Type B pancreatic cell (in vitro differentiated cells): ENCODE measurements at regions not wholly inside any gene's neighbourhood (a gene's known extent, or its start where the extent isn't known, plus 50 kb on each side); places are given as distances from the start of the nearest gene placed in this dataset.

ENCODE experiments used
- DNase-seq: peaks from one replicate; pipeline ENCODE4 v3.0.0; 2021; ENCODE audit warnings: mixed read lengths; ENCODE audit not compliant: unreplicated experiment; ENCODE audit errors: extremely low spot score
- H3K27ac Mint-ChIP-seq: 2 replicates; pipeline ENCODE4 v1.8.0; 2021; ENCODE audit warnings: mild to moderate bottlenecking, mixed read lengths
- H3K27me3 Mint-ChIP-seq: 2 replicates; pipeline ENCODE4 v1.8.0; 2021; ENCODE audit warnings: mixed read lengths
- H3K36me3 Mint-ChIP-seq: 2 replicates; pipeline ENCODE4 v1.8.0; 2021; ENCODE audit warnings: mixed read lengths
- H3K4me1 Mint-ChIP-seq: one replicate; pipeline ENCODE4 v1.8.0; 2021; ENCODE audit warnings: mixed read lengths; ENCODE audit not compliant: unreplicated experiment
- H3K4me3 Mint-ChIP-seq: 2 replicates; pipeline ENCODE4 v1.8.0; 2021; ENCODE audit warnings: mild to moderate bottlenecking, mixed read lengths
- H3K9me3 Mint-ChIP-seq: 2 replicates; pipeline ENCODE4 v1.8.0; 2021; ENCODE audit warnings: mixed read lengths
- CTCF ChIP-seq: fragments of 200-600 bp; sonication (generic); conservative IDR thresholded peaks from 2 replicates; pipeline ENCODE4 v1.5.0; 2021; ENCODE audit warnings: antibody characterized with exemption, mild to moderate bottlenecking

GRCh38 chr2:65919550-65920188 is 487.3 kb upstream of the SPRED2 start:
- H3K36me3 Mint-ChIP-seq: no peaks in the 10 kb centered on the region
- TF ChIP-seq CTCF: peak; percentile 53
- no peak for DNase-seq
- H3K4me3 Mint-ChIP-seq: peak overlapping the region; percentile 42
- no peaks in the 10 kb centered on the region for H3K9me3 Mint-ChIP-seq
- peaks cover 9% of the 10 kb centered on the region for H3K4me1 Mint-ChIP-seq
- no peaks in the 10 kb centered on the region for H3K27me3 Mint-ChIP-seq
- peak overlapping the region; percentile 81 for H3K27ac Mint-ChIP-seq

GRCh38 chr2:65918760-65919187 is 486.4 kb upstream of the SPRED2 start:
- Mint-ChIP-seq H3K36me3 (no peaks in the 10 kb centered on the region), H3K27ac (peak overlapping the region; percentile 81), H3K27me3 (no peaks in the 10 kb centered on the region), H3K4me3 (no peak overlapping the region), H3K9me3 (no peaks in the 10 kb centered on the region), H3K4me1 (peaks cover 13% of the 10 kb centered on the region)
- TF ChIP-seq CTCF: no peak
- DNase-seq: no peak

- H3K36me3 Mint-ChIP-seq: no peaks in the 10 kb centered on the region
- no peak for TF ChIP-seq CTCF
- no peaks in the 10 kb centered on the region for H3K9me3 Mint-ChIP-seq
- peaks cover 16% of the 10 kb centered on the region for H3K4me1 Mint-ChIP-seq
- no peak for DNase-seq
- no peak overlapping the region for H3K27ac Mint-ChIP-seq
- no peak overlapping the region for H3K4me3 Mint-ChIP-seq
- no peaks in the 10 kb centered on the region for H3K27me3 Mint-ChIP-seq
These were observed 485.6 kb upstream of the SPRED2 start for GRCh38 chr2:65917986-65918385.

GRCh38 chr2:65916785-65917295 is 484.4 kb upstream of the SPRED2 start:
- Mint-ChIP-seq H3K9me3 (no peaks in the 10 kb centered on the region), H3K36me3 (no peaks in the 10 kb centered on the region), H3K27me3 (no peaks in the 10 kb centered on the region), H3K4me3 (no peak overlapping the region), H3K27ac (no peak overlapping the region), H3K4me1 (peaks cover 12% of the 10 kb centered on the region)
- DNase-seq: no peak
- TF ChIP-seq CTCF: no peak

GRCh38 chr2:65916177-65916576 is 483.8 kb upstream of the SPRED2 start:
- no peak for DNase-seq
- Mint-ChIP-seq H3K4me1 (peaks cover 12% of the 10 kb centered on the region), H3K27ac (peak overlapping the region; percentile 27), H3K9me3 (no peaks in the 10 kb centered on the region), H3K27me3 (no peaks in the 10 kb centered on the region), H3K4me3 (no peak overlapping the region), H3K36me3 (no peaks in the 10 kb centered on the region)
- TF ChIP-seq CTCF: no peak
